VCaP (cell line): ENCODE measurements at regions not wholly inside any gene's neighbourhood (a gene's known extent, or its start where the extent isn't known, plus 50 kb on each side); places are given as distances from the start of the nearest gene placed in this dataset.

Experiments used
- H3K27ac ChIP-seq: fragments of 450-650 bp; 2 replicates; pipeline ENCODE4 v1.5.1; 2017
- TF ChIP-seq, protein P1 (sequence below): fragments of 450-650 bp; conservative IDR thresholded peaks from 2 replicates; pipeline ENCODE4 v1.5.1; 2017; ENCODE audit warnings: mild to moderate bottlenecking, moderate library complexity

DNA sequence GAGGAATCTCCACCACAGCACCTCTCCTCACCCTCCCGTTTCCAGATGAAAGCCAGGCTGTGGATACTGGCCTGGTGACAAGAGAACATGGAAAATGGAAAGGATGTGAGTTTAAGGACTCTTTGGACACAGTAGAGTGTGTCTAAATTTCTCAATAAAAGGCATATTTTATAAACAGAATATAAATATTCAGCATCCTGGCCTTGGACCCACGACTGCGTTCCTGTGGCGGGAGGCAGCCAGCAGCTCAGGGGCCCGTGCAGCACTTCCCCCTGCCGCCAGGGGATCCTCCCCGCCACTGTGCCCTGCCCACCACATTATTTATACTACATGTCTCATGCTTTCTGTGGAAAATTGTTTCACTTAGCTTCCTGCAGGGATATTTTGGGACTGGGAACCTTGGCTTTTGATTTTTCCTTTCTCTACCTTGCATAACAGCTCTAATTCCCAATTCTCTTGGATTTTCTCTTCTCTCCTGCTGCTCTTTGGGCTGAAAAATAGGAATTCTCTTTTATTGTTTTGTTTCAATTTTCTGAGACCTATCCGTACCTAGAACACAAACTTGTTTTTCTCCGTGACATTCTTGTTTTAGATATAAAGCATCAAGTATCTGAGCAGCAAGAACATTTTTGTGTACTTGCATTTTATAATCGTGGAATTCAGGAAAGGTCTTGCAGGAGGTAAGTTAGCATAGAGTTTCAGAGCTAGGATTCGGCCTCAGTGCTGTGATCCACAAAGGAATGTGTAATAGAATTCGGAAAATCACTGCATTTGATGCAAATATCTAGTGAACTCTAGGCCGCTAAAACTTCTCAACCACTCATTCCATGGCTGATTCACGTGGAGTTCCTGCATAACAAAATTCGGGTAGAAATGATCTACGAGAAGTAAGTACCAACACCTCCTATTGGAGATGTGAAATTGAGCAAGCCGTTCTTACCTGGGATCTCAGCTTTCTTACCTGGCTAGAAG is 107.7 kb upstream of the SPATA13 start:
- TF ChIP-seq, protein P1, sequence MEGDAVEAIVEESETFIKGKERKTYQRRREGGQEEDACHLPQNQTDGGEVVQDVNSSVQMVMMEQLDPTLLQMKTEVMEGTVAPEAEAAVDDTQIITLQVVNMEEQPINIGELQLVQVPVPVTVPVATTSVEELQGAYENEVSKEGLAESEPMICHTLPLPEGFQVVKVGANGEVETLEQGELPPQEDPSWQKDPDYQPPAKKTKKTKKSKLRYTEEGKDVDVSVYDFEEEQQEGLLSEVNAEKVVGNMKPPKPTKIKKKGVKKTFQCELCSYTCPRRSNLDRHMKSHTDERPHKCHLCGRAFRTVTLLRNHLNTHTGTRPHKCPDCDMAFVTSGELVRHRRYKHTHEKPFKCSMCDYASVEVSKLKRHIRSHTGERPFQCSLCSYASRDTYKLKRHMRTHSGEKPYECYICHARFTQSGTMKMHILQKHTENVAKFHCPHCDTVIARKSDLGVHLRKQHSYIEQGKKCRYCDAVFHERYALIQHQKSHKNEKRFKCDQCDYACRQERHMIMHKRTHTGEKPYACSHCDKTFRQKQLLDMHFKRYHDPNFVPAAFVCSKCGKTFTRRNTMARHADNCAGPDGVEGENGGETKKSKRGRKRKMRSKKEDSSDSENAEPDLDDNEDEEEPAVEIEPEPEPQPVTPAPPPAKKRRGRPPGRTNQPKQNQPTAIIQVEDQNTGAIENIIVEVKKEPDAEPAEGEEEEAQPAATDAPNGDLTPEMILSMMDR, result no peak
- peak overlapping the region; percentile 23; the same call in 1 of the 2 replicates for H3K27ac ChIP-seq

DNA sequence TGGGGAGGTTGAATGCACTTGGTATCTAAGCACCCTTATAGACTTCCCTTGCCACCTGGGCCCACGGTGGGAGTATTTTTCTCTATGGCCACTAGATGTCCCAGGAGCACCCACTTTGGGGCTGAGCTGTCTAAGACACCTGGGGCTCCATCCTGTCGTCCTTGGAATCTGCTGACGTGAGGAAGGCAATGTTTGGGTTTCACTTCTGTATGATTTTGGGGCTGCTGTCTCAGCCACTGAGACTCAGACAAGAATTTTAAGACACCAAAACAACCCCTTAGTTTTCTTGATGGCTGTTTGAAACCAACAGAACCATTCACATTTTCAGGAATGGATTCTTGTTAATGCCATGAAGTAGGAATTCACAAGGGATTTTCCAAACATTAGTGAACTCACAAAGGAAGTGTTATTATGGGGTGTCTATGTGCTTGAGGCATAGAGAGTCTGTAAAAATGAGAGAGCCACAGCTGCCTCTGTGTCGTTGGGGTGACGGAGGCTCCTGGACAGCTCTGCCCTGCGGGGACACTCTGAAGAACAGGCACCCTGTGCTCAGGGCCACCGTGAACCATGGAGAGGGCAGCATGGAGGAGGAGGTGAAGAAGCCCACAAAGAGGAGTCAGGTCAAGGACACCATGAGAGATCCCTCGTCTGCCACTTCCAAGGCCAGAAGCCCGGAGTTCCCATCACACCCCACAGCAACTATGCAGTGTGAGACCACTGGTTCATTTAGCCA is 106.8 kb upstream of the SPATA13 start:
- H3K27ac ChIP-seq, result peak overlapping the region; percentile 23
- TF ChIP-seq, protein P1, result peak; percentile 87

DNA sequence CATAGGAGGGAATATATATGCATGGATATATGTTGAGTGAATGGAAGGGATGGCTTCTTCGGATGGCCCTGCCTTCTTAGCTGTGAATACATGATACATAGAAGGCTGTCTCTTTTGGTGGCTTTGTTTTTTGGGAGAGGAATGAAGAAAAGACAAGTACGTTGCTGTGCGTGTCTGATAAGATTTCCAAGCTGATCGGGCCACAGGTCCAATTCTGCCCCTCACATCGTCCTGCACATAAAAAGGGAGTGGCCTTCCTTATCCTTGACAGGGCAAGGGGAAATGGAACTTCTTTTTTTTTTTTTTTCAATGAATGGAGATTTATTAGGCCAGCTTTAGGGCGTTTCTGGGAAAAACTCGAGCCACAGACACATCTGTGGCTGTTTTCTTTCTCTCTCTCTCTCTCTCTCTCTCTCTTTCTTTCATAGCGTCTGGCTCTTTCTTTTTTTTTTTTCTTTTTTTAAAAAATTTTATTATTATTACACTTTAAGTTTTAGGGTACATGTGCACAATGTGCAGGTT is 103.8 kb upstream of the SPATA13 start:
- TF ChIP-seq, protein P1, result no peak
- H3K27ac ChIP-seq, result no peak overlapping the region

DNA sequence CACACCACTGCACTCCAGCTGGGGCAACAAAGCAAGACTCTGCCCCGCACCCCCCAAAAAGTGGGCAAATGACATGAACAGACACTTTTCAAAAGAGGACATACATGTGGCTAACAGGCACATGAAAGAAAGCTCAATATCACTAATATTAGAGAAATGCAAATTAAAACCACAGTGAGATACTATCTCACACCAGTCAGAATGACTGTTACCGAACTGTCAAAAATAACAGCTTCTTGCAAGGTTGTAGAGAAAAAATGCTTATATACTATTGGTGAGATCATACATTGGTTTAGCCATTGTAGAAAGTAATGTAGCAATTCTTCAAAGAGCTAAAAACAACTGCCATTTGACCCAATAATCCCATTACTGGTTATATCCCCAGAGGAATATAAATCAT is 99.5 kb upstream of the SPATA13 start:
- H3K27ac ChIP-seq, result no peak overlapping the region
- TF ChIP-seq, protein P1, result no peak

DNA sequence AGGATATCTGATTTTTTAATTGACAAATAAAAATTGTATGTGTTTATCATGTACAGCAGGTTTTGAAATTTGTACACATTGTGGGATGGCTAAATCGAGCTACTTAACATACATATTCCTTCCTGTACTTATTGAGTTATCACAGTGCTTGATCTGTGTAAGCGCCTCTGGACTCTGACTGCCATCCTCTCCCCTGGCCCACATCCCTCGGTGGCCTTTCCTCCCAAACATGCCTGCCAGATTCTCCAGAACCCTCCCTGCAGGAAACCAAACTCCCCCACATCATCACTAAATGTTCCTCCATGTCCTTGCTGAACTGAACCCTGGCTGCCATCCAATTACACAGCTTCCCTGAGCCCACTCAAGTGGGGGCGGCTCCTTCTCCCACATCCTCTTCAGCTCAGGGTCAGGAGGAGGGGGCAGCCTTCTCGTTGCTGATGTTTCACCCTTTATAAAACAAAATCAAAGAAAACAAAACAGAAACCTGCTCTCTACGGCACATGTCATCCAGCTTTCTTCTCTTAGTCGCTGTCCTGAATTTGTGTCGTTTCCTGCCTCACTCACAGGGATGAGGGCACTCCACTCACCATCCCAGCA is 97.1 kb upstream of the SPATA13 start:
- TF ChIP-seq, protein P1, result no peak
- H3K27ac ChIP-seq, result no peak overlapping the region

DNA sequence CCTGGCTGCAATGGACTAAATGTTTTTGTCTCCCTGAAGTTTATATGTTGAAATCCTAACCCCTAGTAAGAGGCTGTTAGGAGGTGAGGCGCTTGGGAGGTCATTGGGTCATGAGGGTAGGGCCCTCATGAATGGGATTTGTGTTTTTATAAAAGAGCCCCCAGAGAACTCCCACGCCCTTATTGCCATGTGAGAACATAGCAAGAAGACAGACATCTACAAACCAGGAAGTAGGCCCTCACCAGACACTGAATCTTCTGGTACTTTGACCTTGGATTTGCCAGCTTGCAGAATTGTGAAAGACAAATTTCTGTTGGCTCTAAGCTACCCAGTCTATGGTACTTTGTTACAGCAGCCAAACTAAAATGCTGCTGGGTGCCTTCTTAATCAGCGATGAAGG is 96.1 kb upstream of the SPATA13 start:
- H3K27ac ChIP-seq, result no peak overlapping the region
- TF ChIP-seq, protein P1, result no peak

DNA sequence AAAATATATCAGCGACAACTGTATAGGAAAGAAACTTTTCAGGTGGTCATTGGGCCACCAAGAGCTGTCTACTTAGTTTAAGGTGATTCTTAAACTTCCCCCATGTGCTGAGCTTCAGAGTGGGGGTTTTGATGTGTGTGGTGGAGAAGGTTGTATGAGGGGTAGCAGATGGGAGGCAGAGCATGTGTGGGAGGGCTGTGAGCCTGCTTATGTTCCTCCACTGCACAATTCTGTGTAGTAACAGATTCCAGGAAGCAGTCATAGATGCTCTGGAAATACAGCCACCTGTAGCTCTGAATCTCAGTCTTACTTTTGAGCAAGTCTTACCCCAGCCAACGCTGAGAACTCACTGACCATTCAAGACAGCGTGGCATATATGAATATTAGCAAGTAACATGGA is 95.3 kb upstream of the SPATA13 start:
- no peak overlapping the region for H3K27ac ChIP-seq
- TF ChIP-seq, protein P1, result no peak
